ENCODE measurements at regions not wholly inside any gene's neighbourhood (a gene's known extent, or its start where the extent isn't known, plus 50 kb on each side); places are given as distances from the start of the nearest gene placed in this dataset.
"Not testable (repeated sequence)": the region's sequence is repeated elsewhere in the genome, so short reads cannot be mapped to it uniquely, and the experiment has no call there.

GRCh38 chr3:94374439-94375161, 311.7 kb downstream of the NSUN3 start:
- H3K4me1 ChIP-seq, result peaks cover 17% of the 10 kb centered on the region
- H3K4me2 ChIP-seq, result peak overlapping the region; percentile 38
- peaks cover 8% of the 10 kb centered on the region for H3K9me3 Mint-ChIP-seq
- no peaks in the 10 kb centered on the region for H3K36me3 Mint-ChIP-seq
- H3K9me3 ChIP-seq (ENCODE audit: low read depth), result no peaks in the 10 kb centered on the region
- H3K27me3 Mint-ChIP-seq (ENCODE audit: insufficient read depth, low read depth), result no peaks in the 10 kb centered on the region
- H3K4me3 ChIP-seq, result no peak overlapping the region
- no peaks in the 10 kb centered on the region for H4K20me1 ChIP-seq (ENCODE audit: low read depth)
- H3K27me3 ChIP-seq, result no peaks in the 10 kb centered on the region
- H3K4me1 Mint-ChIP-seq, result peaks cover 7% of the 10 kb centered on the region
- no peaks in the 10 kb centered on the region for H3K36me3 ChIP-seq
- no peak overlapping the region for H3K9ac ChIP-seq
- peaks cover 14% of the 10 kb centered on the region for H3F3A ChIP-seq (ENCODE audit: low read depth)
- H3K4me3 Mint-ChIP-seq, result no peak overlapping the region
- no peak overlapping the region for H3K27ac Mint-ChIP-seq
- DNase-seq (ENCODE audit: low spot score), result peak; percentile 18
- TF ChIP-seq EZH2phosphoT487 (IDR thresholded peaks at IDR 0.05), result no peak
- TF ChIP-seq, protein P1, sequence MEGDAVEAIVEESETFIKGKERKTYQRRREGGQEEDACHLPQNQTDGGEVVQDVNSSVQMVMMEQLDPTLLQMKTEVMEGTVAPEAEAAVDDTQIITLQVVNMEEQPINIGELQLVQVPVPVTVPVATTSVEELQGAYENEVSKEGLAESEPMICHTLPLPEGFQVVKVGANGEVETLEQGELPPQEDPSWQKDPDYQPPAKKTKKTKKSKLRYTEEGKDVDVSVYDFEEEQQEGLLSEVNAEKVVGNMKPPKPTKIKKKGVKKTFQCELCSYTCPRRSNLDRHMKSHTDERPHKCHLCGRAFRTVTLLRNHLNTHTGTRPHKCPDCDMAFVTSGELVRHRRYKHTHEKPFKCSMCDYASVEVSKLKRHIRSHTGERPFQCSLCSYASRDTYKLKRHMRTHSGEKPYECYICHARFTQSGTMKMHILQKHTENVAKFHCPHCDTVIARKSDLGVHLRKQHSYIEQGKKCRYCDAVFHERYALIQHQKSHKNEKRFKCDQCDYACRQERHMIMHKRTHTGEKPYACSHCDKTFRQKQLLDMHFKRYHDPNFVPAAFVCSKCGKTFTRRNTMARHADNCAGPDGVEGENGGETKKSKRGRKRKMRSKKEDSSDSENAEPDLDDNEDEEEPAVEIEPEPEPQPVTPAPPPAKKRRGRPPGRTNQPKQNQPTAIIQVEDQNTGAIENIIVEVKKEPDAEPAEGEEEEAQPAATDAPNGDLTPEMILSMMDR (IDR thresholded peaks at IDR 0.05), result no peak
- no peak for TF ChIP-seq EZH2 (IDR thresholded peaks at IDR 0.05)
- H3K27ac ChIP-seq, result no peak overlapping the region
- H2AFZ ChIP-seq (replicated peaks), result no peak overlapping the region
- H3K79me2 ChIP-seq (ENCODE audit: low read depth), result no peaks in the 10 kb centered on the region

DNA sequence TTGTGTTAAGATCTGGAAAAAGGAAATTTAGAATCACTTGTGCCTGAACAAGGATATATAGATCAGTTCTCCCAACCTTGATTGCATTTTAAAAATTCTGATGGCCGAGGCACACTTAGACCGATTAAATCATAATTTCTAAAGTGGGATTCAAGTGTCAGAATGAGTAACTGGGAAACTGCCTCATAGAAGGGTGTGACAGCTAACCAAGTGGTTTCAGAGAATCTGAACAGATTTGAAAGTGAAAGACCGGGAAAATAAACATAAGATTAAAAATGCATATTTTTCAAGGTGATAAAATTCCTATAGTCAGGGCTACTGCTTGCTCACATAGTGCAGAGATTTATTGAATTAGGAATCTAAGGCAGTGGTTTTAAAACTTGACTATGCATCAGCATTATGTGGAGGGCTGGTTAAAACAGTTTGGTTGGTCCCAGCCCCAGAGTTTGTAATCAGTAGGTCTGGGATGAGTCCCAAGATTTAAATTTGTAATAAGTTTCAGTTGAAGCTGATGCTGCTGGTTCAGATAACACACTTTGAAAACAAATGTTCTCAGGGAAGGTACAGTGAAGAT, 314.3 kb downstream of the NSUN3 start:
- not testable (repeated sequence) for H3K4me1 Mint-ChIP-seq; H3K4me2 ChIP-seq; H3K36me3 Mint-ChIP-seq; H3K27ac Mint-ChIP-seq; H3K9me3 Mint-ChIP-seq; H3K36me3 ChIP-seq; H3K4me3 Mint-ChIP-seq; H3K4me3 ChIP-seq; H3K9me3 ChIP-seq (ENCODE audit: low read depth); H3K27ac ChIP-seq; H3K9ac ChIP-seq; DNase-seq (ENCODE audit: low spot score); H2AFZ ChIP-seq (replicated peaks); H3K27me3 ChIP-seq; H4K20me1 ChIP-seq (ENCODE audit: low read depth); H3K27me3 Mint-ChIP-seq (ENCODE audit: insufficient read depth, low read depth); H3K79me2 ChIP-seq (ENCODE audit: low read depth)
- Histone ChIP-seq H3F3A (ENCODE audit: low read depth) (peaks cover 14% of the 10 kb centered on the region), H3K4me1 (peaks cover 17% of the 10 kb centered on the region)

DNA sequence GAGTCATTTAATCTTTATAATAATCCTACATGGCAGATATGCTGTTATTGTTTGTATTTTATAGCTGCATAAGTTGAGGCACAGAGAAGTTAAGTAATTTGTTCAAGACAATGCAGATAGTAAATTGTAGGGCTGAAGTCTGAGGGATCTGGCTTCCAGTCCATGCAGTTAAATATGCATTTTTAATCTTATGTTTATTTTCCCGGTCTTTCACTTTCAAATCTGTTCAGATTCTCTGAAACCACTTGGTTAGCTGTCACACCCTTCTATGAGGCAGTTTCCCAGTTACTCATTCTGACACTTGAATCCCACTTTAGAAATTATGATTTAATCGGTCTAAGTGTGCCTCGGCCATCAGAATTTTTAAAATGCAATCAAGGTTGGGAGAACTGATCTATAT, 315.0 kb downstream of the NSUN3 start:
- H3K4me1 Mint-ChIP-seq; H3K9me3 Mint-ChIP-seq; H3K27me3 Mint-ChIP-seq (ENCODE audit: insufficient read depth, low read depth); H3K27ac Mint-ChIP-seq; H3K36me3 ChIP-seq; H3K4me3 ChIP-seq; H3K4me2 ChIP-seq; DNase-seq (ENCODE audit: low spot score); H3K27ac ChIP-seq; H3K9ac ChIP-seq; H3K4me3 Mint-ChIP-seq; H3K27me3 ChIP-seq; H4K20me1 ChIP-seq (ENCODE audit: low read depth); H2AFZ ChIP-seq (replicated peaks); H3K79me2 ChIP-seq (ENCODE audit: low read depth); H3K36me3 Mint-ChIP-seq; H3K9me3 ChIP-seq (ENCODE audit: low read depth): not testable (repeated sequence)
- Histone ChIP-seq H3F3A (ENCODE audit: low read depth) (peaks cover 14% of the 10 kb centered on the region), H3K4me1 (peaks cover 17% of the 10 kb centered on the region)

DNA sequence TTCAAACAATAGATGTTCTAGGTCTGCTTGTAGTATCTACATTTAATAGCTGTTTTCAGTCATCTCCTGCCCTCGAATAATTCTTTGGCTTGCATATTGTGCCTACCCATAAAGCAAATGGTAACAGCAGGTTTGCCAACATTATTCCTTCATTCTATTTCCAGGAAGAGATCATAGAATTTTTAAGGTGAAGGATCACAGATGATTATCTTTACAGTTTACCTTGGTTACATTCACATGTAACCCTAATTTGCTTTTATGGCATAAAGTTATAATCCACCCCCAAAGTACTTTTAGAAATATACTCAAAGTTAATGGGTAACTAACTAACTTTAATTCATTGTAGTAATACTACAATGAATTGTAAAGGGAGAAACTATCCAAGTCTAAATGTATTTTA, 315.5 kb downstream of the NSUN3 start:
- Mint-ChIP-seq H3K36me3 (no peaks in the 10 kb centered on the region), H3K9me3 (no peaks in the 10 kb centered on the region), H3K27me3 (ENCODE audit: insufficient read depth, low read depth) (no peaks in the 10 kb centered on the region), H3K4me3 (no peak overlapping the region), H3K4me1 (peaks cover 7% of the 10 kb centered on the region), H3K27ac (no peak overlapping the region)
- Histone ChIP-seq H3F3A (ENCODE audit: low read depth) (peaks cover 14% of the 10 kb centered on the region), H2AFZ (replicated peaks) (no peak overlapping the region), H3K9ac (no peak overlapping the region), H3K27ac (no peak overlapping the region), H3K36me3 (no peaks in the 10 kb centered on the region), H3K9me3 (ENCODE audit: low read depth) (no peaks in the 10 kb centered on the region), H3K4me3 (no peak overlapping the region), H3K79me2 (ENCODE audit: low read depth) (no peaks in the 10 kb centered on the region), H3K4me1 (peaks cover 17% of the 10 kb centered on the region), H3K27me3 (no peaks in the 10 kb centered on the region), H4K20me1 (ENCODE audit: low read depth) (no peaks in the 10 kb centered on the region), H3K4me2 (no peak overlapping the region)
- TF ChIP-seq, protein P1 (IDR thresholded peaks at IDR 0.05), result no peak
- TF ChIP-seq EZH2phosphoT487 (IDR thresholded peaks at IDR 0.05) (no peak), EZH2 (IDR thresholded peaks at IDR 0.05) (no peak)
- no peak for DNase-seq (ENCODE audit: low spot score)

Measured in neural progenitor cell (in vitro differentiated cells).